ENCODE measurements at regions not wholly inside any gene's neighbourhood (a gene's known extent, or its start where the extent isn't known, plus 50 kb on each side); places are given as distances from the start of the nearest gene placed in this dataset.

- DNase-seq: no peak
Measured at GRCh38 chr15:37261685-37262084, 161.3 kb upstream of the MEIS2 start.

GRCh38 chr15:37262922-37263608 is 162.7 kb upstream of the MEIS2 start:
- DNase-seq: no peak

GRCh38 chr15:37289109-37289765 is 188.9 kb upstream of the MEIS2 start:
- DNase-seq: no peak

- no peak for DNase-seq
Measured at GRCh38 chr15:37291920-37292319, 191.6 kb upstream of the MEIS2 start.

- no peak for DNase-seq
Measured at GRCh38 chr15:37298271-37298670, 197.9 kb upstream of the MEIS2 start.

- no peak for DNase-seq
Measured at GRCh38 chr15:37339437-37339836, 239.1 kb upstream of the MEIS2 start.

- DNase-seq: no peak
Measured at GRCh38 chr15:37339856-37340255, 239.5 kb upstream of the MEIS2 start.

- no peak for DNase-seq
Measured at GRCh38 chr15:37340438-37340837, 240.1 kb upstream of the MEIS2 start.

- DNase-seq: no peak
Measured at GRCh38 chr15:37359101-37359892, 258.9 kb upstream of the MEIS2 start.

- DNase-seq: no peak
Measured at GRCh38 chr15:37359893-37360290, 259.5 kb upstream of the MEIS2 start.

GRCh38 chr15:37360724-37361123 is 260.4 kb upstream of the MEIS2 start:
- no peak for DNase-seq

GRCh38 chr15:37361621-37362020 is 261.3 kb upstream of the MEIS2 start:
- DNase-seq: no peak

GRCh38 chr15:37362414-37362813 is 262.1 kb upstream of the MEIS2 start:
- no peak for DNase-seq

- no peak for DNase-seq
Measured at GRCh38 chr15:37368961-37369360, 268.6 kb upstream of the MEIS2 start.

GRCh38 chr15:37370941-37371340 is 270.6 kb upstream of the MEIS2 start:
- no peak for DNase-seq

- no peak for DNase-seq
Measured at GRCh38 chr15:37372064-37372463, 271.7 kb upstream of the MEIS2 start.

- DNase-seq: no peak
Measured at GRCh38 chr15:37375519-37375918, 275.2 kb upstream of the MEIS2 start.

GRCh38 chr15:37377428-37377827 is 277.1 kb upstream of the MEIS2 start:
- no peak for DNase-seq

GRCh38 chr15:37394402-37395099 is 294.2 kb upstream of the MEIS2 start:
- DNase-seq: no peak

- DNase-seq: no peak
Measured at GRCh38 chr15:37395100-37395468, 294.7 kb upstream of the MEIS2 start.

- no peak for DNase-seq
Measured at GRCh38 chr15:37397266-37398022, 297.1 kb upstream of the MEIS2 start.

- no peak for DNase-seq
Measured at GRCh38 chr15:37416103-37416502, 315.8 kb upstream of the MEIS2 start.

- DNase-seq: no peak
Measured at GRCh38 chr15:37425541-37425940, 325.2 kb upstream of the MEIS2 start.
